IMR-90 (cell line): ENCODE measurements at regions not wholly inside any gene's neighbourhood (a gene's known extent, or its start where the extent isn't known, plus 50 kb on each side); places are given as distances from the start of the nearest gene placed in this dataset.

ENCODE experiments used
- ATAC-seq: fragments of 200-7000 bp; cut with Tn5 transposase; 2 replicates; pipeline ENCODE4 v1.9.1; 2020; ENCODE audit warnings: low read depth, mild to moderate bottlenecking, moderate library complexity
- BruUV-seq: library from RNA; stranded (reverse); fragments of 400-500 nt; replicated peaks from 2 replicates; lab custom pipeline; 2021; lab: Mats Ljungman, UMichigan
- CTCF ChIA-PET: fragments of 300-600 bp; formaldehyde crosslinking; extraction: SDS; loops from one replicate; lab custom pipeline; 2021; ENCODE audit warnings: antibody characterized with exemption; lab: Yijun Ruan, JAX
- POLR2A ChIA-PET: fragments of 300-600 bp; sonication (Branson Sonifier 250); formaldehyde crosslinking; loops from one replicate; lab custom pipeline; 2022; ENCODE audit warnings: antibody characterized with exemption; ENCODE audit not compliant: unreplicated experiment; lab: Charles Lee
- DNase-seq: peaks from one replicate; pipeline ENCODE4 v3.0.0; 2013
- H2AFZ ChIP-seq: replicated peaks from 2 replicates; pipeline ENCODE3; 2013; ENCODE audit warnings: low read length, mild to moderate bottlenecking; ENCODE audit not compliant: poor library complexity
- H2AK5ac ChIP-seq: 2 replicates; pipeline ENCODE4 v1.6.1; 2013; ENCODE audit warnings: low read depth, low read length, inconsistent platforms
- H2AK9ac ChIP-seq: replicated peaks from 2 replicates; pipeline ENCODE3; 2013; ENCODE audit warnings: mild to moderate bottlenecking, low read depth, low read length, moderate library complexity; ENCODE audit not compliant: poor library complexity
- H2BK120ac ChIP-seq: 2 replicates; pipeline ENCODE4 v1.6.1; 2013; ENCODE audit warnings: low read depth, low read length, inconsistent platforms
- H2BK15ac ChIP-seq: 3 replicates; pipeline ENCODE4 v1.6.1; 2013; ENCODE audit warnings: low read depth, low read length, inconsistent platforms
- H2BK20ac ChIP-seq: 2 replicates; pipeline ENCODE4 v1.6.1; 2013; ENCODE audit warnings: low read depth, mild to moderate bottlenecking, inconsistent platforms, low read length, moderate library complexity
- H2BK5ac ChIP-seq: 2 replicates; pipeline ENCODE4 v1.6.1; 2013; ENCODE audit warnings: mild to moderate bottlenecking, low read depth, low read length, inconsistent platforms; ENCODE audit not compliant: poor library complexity, severe bottlenecking
- H3K14ac ChIP-seq: replicated peaks from 2 replicates; pipeline ENCODE4 v1.6.1; 2013; ENCODE audit warnings: low read depth, low read length, inconsistent platforms
- H3K18ac ChIP-seq: 2 replicates; pipeline ENCODE4 v1.6.1; 2013; ENCODE audit warnings: low read depth, low read length, control low read depth
- H3K23ac ChIP-seq: 2 replicates; pipeline ENCODE4 v1.6.1; 2013; ENCODE audit warnings: low read depth, low read length, inconsistent platforms
- H3K27ac ChIP-seq: 2 replicates; pipeline ENCODE4 v1.5.1; 2013; ENCODE audit warnings: mild to moderate bottlenecking, control low read depth, low read length; ENCODE audit not compliant: insufficient read depth
- H3K27me3 ChIP-seq: 2 replicates; pipeline ENCODE4 v1.6.1; 2013; ENCODE audit warnings: low read length; ENCODE audit not compliant: control insufficient read depth, insufficient read depth
- H3K36me3 ChIP-seq: 2 replicates; pipeline ENCODE4 v1.6.1; 2013; ENCODE audit warnings: low read length, mixed read lengths; ENCODE audit not compliant: control insufficient read depth, insufficient read depth
- H3K4ac ChIP-seq: 2 replicates; pipeline ENCODE4 v1.6.1; 2013; ENCODE audit warnings: low read depth, low read length, inconsistent platforms
- H3K4me1 ChIP-seq: 2 replicates; pipeline ENCODE4 v1.6.1; 2013; ENCODE audit warnings: low read length, mixed read lengths; ENCODE audit not compliant: control insufficient read depth, insufficient read depth
- H3K4me2 ChIP-seq: 2 replicates; pipeline ENCODE4 v1.6.1; 2013; ENCODE audit warnings: low read depth, mild to moderate bottlenecking, control low read depth, low read length, moderate library complexity
- H3K4me3 ChIP-seq: 2 replicates; pipeline ENCODE4 v1.5.1; 2013; ENCODE audit warnings: low read depth, mild to moderate bottlenecking, control low read depth, low read length, moderate library complexity; ENCODE audit not compliant: insufficient read depth
- H3K56ac ChIP-seq: 2 replicates; pipeline ENCODE4 v1.6.1; 2013; ENCODE audit warnings: low read length, inconsistent platforms; ENCODE audit not compliant: insufficient read depth; ENCODE audit errors: extremely low read depth
- H3K79me1 ChIP-seq, 2 experiments: 2 replicates each; pipeline ENCODE4 v1.6.1; 2013; ENCODE audit warnings: low read length in 2 of 2, inconsistent platforms in 1 of 2, low read depth in 1 of 2
- H3K9ac ChIP-seq: 2 replicates; pipeline ENCODE4 v1.6.1; 2013; ENCODE audit warnings: low read depth, low read length, control low read depth
- H3K9me1 ChIP-seq: 2 replicates; pipeline ENCODE4 v1.6.1; 2013; ENCODE audit warnings: low read length, inconsistent platforms; ENCODE audit not compliant: insufficient read depth
- H3K9me3 ChIP-seq: 2 replicates; pipeline ENCODE4 v1.6.1; 2013; ENCODE audit warnings: low read length; ENCODE audit not compliant: control insufficient read depth, insufficient read depth
- H4K20me1 ChIP-seq: 2 replicates; pipeline ENCODE4 v1.6.1; 2013; ENCODE audit warnings: low read length, inconsistent platforms; ENCODE audit not compliant: insufficient read depth
- H4K5ac ChIP-seq: 2 replicates; pipeline ENCODE4 v1.6.1; 2013; ENCODE audit warnings: mild to moderate bottlenecking, low read depth, low read length, control low read depth
- H4K8ac ChIP-seq, 2 experiments: 2 replicates each; pipeline ENCODE4 v1.6.1; 2013; ENCODE audit warnings: low read depth in 2 of 2, low read length in 2 of 2, control low read depth in 1 of 2, inconsistent platforms in 1 of 2
- H4K91ac ChIP-seq: 2 replicates; pipeline ENCODE4 v1.6.1; 2013; ENCODE audit warnings: low read depth, low read length, inconsistent platforms; ENCODE audit not compliant: insufficient read depth
- BHLHE40 ChIP-seq: fragments of 150-350 bp; IDR thresholded peaks from 2 replicates; pipeline ENCODE4 v1.6.1; 2016; ENCODE audit warnings: mild to moderate bottlenecking, low read depth, low read length
- CEBPB ChIP-seq: IDR thresholded peaks from 2 replicates; pipeline ENCODE4 v1.6.1; 2012; ENCODE audit warnings: low read depth, low read length, improper control_type of control experiment
- CHD1 ChIP-seq: IDR thresholded peaks from 2 replicates; pipeline ENCODE4 v1.6.1; 2012; ENCODE audit warnings: low read depth, low read length, improper control_type of control experiment
- ELK1 ChIP-seq: fragments of 150-350 bp; IDR thresholded peaks from 2 replicates; pipeline ENCODE4 v1.6.1; 2016; ENCODE audit warnings: low read depth, mild to moderate bottlenecking, low read length, moderate library complexity, borderline replicate concordance
- FOS ChIP-seq: fragments of 150-350 bp; IDR thresholded peaks from 2 replicates; pipeline ENCODE4 v1.6.1; 2016; ENCODE audit warnings: low read depth, low read length
- MAFK ChIP-seq: IDR thresholded peaks from 2 replicates; pipeline ENCODE4 v1.6.1; 2012; ENCODE audit warnings: low read depth, low read length, improper control_type of control experiment
- MAZ ChIP-seq: IDR thresholded peaks from 2 replicates; pipeline ENCODE4 v1.6.1; 2012; ENCODE audit warnings: low read depth, mild to moderate bottlenecking, low read length, improper control_type of control experiment, moderate library complexity, borderline replicate concordance
- MXI1 ChIP-seq: IDR thresholded peaks from 2 replicates; pipeline ENCODE4 v1.6.1; 2012; ENCODE audit warnings: low read depth, mild to moderate bottlenecking, low read length, moderate library complexity, borderline replicate concordance
- NFE2L2 ChIP-seq: fragments of 150-350 bp; IDR thresholded peaks from 2 replicates; pipeline ENCODE4 v1.6.1; 2016; ENCODE audit warnings: low read depth, mild to moderate bottlenecking, low read length
- POLR2A ChIP-seq: IDR thresholded peaks from 2 replicates; pipeline ENCODE4 v1.6.1; 2012; ENCODE audit warnings: mild to moderate bottlenecking, low read depth, low read length
- RAD21 ChIP-seq: IDR thresholded peaks from 2 replicates; pipeline ENCODE4 v1.6.1; 2012; ENCODE audit warnings: low read length, improper control_type of control experiment
- RCOR1 ChIP-seq: IDR thresholded peaks from 2 replicates; pipeline ENCODE4 v1.6.1; 2012; ENCODE audit warnings: mild to moderate bottlenecking, low read length, improper control_type of control experiment; ENCODE audit not compliant: insufficient replicate concordance
- RFX5 ChIP-seq: IDR thresholded peaks from 2 replicates; pipeline ENCODE4 v1.8.0; 2012; ENCODE audit warnings: low read depth, mild to moderate bottlenecking, low read length, moderate library complexity
- SMC3 ChIP-seq: fragments of 150-350 bp; IDR thresholded peaks from 2 replicates; pipeline ENCODE4 v1.6.1; 2016; ENCODE audit warnings: low read depth, mild to moderate bottlenecking, antibody characterized with exemption, low read length, moderate library complexity
- WGBS, 2 experiments: methylation state at CpG; one replicate each; pipeline versions ENCODE4 v1.1.5 to v1.1.7; 2013; ENCODE audit warnings: missing lambda C conversion rate in 2 of 2; ENCODE audit not compliant: insufficient read length in 1 of 2; ENCODE audit errors: extremely low coverage in 2 of 2; 5-methylcytosine and 5-hydroxymethylcytosine counted together
- dilution Hi-C: fragments of 300-500 bp; cut with HindIII; formaldehyde crosslinking; loops from one replicate; pipeline ENCODE4 v1.14.3; 2018; ENCODE audit warnings: low sequenced_read_pairs; ENCODE audit not compliant: unreplicated experiment
- in situ Hi-C: fragments of 300-500 bp; cut with MboI; formaldehyde crosslinking; loops from 3 replicates; pipeline ENCODE4 v1.14.3; 2019; ENCODE audit warnings: low sequenced_read_pairs, inconsistent platforms, mixed read lengths
- intact Hi-C: fragments of 100-400 bp; cut with micrococcal nuclease; formaldehyde crosslinking; loops from 2 replicates; pipeline ENCODE4 v1.10.0; 2022
- TF ChIP-seq, protein P1 (sequence below): conservative IDR thresholded peaks from 2 replicates; pipeline ENCODE4 v1.5.1; 2012; ENCODE audit warnings: mild to moderate bottlenecking, low read depth, low read length, improper control_type of control experiment
- TF ChIP-seq, protein P2 (sequence below): fragments of 150-350 bp; IDR thresholded peaks from 2 replicates; pipeline ENCODE4 v1.6.1; 2017; ENCODE audit warnings: mild to moderate bottlenecking, antibody characterized with exemption, low read length, low read depth

DNA sequence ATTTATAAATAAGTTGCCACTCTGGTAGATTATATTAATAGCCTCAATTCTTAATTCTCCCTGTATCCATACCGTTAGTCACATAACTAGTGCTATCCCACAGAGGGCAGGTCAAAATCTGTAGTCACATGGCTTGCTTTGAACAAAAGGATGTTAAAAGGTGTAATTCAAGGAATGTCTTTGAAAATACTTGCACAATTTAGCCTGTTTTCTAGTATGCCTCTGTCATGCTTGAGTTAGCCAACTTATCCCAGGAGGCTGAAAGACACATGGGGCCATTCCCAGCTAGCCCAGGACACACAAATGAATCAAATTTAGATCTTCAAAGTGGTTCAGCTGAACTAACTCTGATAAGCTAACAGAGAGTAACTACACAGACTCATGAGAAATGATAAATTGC, 758.5 kb upstream of the NEGR1 start:
- POLR2A ChIA-PET, result no interaction called here

More for the DNA sequence above, 758.5 kb upstream of the NEGR1 start:
- no peak overlapping the region for H4K91ac ChIP-seq
- no peak overlapping the region for H3K9ac ChIP-seq
- H2BK15ac ChIP-seq, result no peak overlapping the region
- H3K27me3 ChIP-seq, result no peaks in the 10 kb centered on the region
- no peak overlapping the region for H3K23ac ChIP-seq
- no peak overlapping the region for H2BK120ac ChIP-seq
- no peak overlapping the region for H3K4me2 ChIP-seq
- H3K4me3 ChIP-seq, result no peak overlapping the region
- H2BK20ac ChIP-seq, result no peak overlapping the region
- H3K14ac ChIP-seq, result no peak overlapping the region
- no peak for ATAC-seq
- no peak overlapping the region for H2AFZ ChIP-seq
- H3K36me3 ChIP-seq, result no peaks in the 10 kb centered on the region
- H3K18ac ChIP-seq, result no peak overlapping the region
- H3K56ac ChIP-seq, result no peak overlapping the region
- intact Hi-C loops (no loop called here), dilution Hi-C loops (no loop called here), in situ Hi-C loops (no loop called here)
- no peaks in the 10 kb centered on the region for H3K79me1 ChIP-seq
- peaks cover 17% of the 10 kb centered on the region for H3K9me3 ChIP-seq
- H4K5ac ChIP-seq, result no peak overlapping the region
- no peaks in the 10 kb centered on the region for H4K20me1 ChIP-seq
- no TSS peak for BruUV-seq
- no peak for TF ChIP-seq CHD1
- no peak for TF ChIP-seq SMC3
- TF ChIP-seq POLR2A, result no peak
- no peak for TF ChIP-seq FOS
- TF ChIP-seq, protein P1, sequence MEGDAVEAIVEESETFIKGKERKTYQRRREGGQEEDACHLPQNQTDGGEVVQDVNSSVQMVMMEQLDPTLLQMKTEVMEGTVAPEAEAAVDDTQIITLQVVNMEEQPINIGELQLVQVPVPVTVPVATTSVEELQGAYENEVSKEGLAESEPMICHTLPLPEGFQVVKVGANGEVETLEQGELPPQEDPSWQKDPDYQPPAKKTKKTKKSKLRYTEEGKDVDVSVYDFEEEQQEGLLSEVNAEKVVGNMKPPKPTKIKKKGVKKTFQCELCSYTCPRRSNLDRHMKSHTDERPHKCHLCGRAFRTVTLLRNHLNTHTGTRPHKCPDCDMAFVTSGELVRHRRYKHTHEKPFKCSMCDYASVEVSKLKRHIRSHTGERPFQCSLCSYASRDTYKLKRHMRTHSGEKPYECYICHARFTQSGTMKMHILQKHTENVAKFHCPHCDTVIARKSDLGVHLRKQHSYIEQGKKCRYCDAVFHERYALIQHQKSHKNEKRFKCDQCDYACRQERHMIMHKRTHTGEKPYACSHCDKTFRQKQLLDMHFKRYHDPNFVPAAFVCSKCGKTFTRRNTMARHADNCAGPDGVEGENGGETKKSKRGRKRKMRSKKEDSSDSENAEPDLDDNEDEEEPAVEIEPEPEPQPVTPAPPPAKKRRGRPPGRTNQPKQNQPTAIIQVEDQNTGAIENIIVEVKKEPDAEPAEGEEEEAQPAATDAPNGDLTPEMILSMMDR, result no peak
- TF ChIP-seq MXI1, result no peak
- no peak for TF ChIP-seq CEBPB
- TF ChIP-seq MAZ, result no peak
- no peak for TF ChIP-seq RFX5
- TF ChIP-seq RAD21, result no peak
- TF ChIP-seq RCOR1, result no peak
- TF ChIP-seq NFE2L2, result no peak
- TF ChIP-seq, protein P2, sequence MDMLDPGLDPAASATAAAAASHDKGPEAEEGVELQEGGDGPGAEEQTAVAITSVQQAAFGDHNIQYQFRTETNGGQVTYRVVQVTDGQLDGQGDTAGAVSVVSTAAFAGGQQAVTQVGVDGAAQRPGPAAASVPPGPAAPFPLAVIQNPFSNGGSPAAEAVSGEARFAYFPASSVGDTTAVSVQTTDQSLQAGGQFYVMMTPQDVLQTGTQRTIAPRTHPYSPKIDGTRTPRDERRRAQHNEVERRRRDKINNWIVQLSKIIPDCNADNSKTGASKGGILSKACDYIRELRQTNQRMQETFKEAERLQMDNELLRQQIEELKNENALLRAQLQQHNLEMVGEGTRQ, result no peak
- no peak for TF ChIP-seq MAFK
- no peak for TF ChIP-seq ELK1
- no peak for TF ChIP-seq BHLHE40
- CTCF ChIA-PET, result no interaction called here
- H3K27ac ChIP-seq, result no peak overlapping the region
- H3K4ac ChIP-seq, result no peak overlapping the region
- H3K4me1 ChIP-seq, result no peaks in the 10 kb centered on the region
- no peak overlapping the region for H2AK5ac ChIP-seq
- no peak overlapping the region for H2AK9ac ChIP-seq
- DNase-seq, result no peak
- H2BK5ac ChIP-seq, result no peak overlapping the region
- H3K9me1 ChIP-seq, result no peaks in the 10 kb centered on the region
- WGBS, 2 experiments, result no CpG with 5 or more reads among the region's 1 CpG
- H4K8ac ChIP-seq, result no peak overlapping the region
